Neural progenitor cell (in vitro differentiated cells): ENCODE measurements at regions not wholly inside any gene's neighbourhood (a gene's known extent, or its start where the extent isn't known, plus 50 kb on each side); places are given as distances from the start of the nearest gene placed in this dataset.

Source experiments
- EZH2 ChIP-seq: fragments of 200-600 bp; sonication (generic); IDR thresholded peaks from 2 replicates; pipeline ENCODE4 v1.6.1; 2017; ENCODE audit warnings: antibody characterized with exemption, mild to moderate bottlenecking, moderate library complexity
- EZH2phosphoT487 ChIP-seq: fragments of 200-600 bp; sonication (generic); IDR thresholded peaks from 2 replicates; pipeline ENCODE4 v1.6.1; 2017; ENCODE audit warnings: antibody characterized with exemption
- TF ChIP-seq, protein P1 (sequence below): fragments of 200-600 bp; sonication (generic); IDR thresholded peaks from 2 replicates; pipeline ENCODE4 v1.5.1; 2017; ENCODE audit warnings: antibody characterized with exemption, mild to moderate bottlenecking

DNA sequence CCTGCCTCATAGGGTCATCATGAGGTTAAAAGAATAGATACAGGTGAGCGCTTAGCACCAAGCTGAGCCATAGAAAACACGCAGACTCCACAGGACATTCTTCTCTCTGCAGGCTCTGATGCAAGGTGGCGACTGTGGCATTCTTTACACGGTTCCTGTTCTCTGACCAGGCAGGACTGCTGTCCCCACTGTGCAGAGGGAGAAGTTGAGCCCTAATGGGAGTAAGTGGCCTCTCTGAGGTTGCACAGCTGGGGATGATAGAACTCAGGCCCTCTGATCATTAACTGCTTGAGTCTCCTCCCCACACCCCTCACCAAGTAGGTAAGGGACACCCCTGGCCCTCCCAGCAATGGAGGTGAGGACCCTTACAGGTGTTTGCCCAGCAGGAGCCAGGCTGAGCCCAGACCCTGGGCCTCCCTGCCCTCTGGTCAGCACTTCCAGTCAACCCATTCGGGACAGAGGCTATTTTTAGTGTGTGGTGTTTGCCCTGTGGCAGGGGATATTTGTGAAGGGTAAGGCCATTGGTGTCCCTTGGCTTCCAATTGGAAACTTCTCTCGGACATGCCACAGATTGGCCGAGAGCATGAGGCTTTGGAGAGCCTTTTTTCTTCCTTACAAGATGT is 116.8 kb downstream of the VEGFA start:
- TF ChIP-seq, protein P1, sequence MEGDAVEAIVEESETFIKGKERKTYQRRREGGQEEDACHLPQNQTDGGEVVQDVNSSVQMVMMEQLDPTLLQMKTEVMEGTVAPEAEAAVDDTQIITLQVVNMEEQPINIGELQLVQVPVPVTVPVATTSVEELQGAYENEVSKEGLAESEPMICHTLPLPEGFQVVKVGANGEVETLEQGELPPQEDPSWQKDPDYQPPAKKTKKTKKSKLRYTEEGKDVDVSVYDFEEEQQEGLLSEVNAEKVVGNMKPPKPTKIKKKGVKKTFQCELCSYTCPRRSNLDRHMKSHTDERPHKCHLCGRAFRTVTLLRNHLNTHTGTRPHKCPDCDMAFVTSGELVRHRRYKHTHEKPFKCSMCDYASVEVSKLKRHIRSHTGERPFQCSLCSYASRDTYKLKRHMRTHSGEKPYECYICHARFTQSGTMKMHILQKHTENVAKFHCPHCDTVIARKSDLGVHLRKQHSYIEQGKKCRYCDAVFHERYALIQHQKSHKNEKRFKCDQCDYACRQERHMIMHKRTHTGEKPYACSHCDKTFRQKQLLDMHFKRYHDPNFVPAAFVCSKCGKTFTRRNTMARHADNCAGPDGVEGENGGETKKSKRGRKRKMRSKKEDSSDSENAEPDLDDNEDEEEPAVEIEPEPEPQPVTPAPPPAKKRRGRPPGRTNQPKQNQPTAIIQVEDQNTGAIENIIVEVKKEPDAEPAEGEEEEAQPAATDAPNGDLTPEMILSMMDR, result no peak
- TF ChIP-seq EZH2 (no peak), EZH2phosphoT487 (no peak)
